Neuronal stem cell (in vitro differentiated cells): ENCODE measurements at regions not wholly inside any gene's neighbourhood (a gene's known extent, or its start where the extent isn't known, plus 50 kb on each side); places are given as distances from the start of the nearest gene placed in this dataset.

Source experiments
- DNase-seq: peaks from one replicate; pipeline ENCODE4 v3.0.0-alpha.2; 2013; ENCODE audit warnings: low spot score
- H2AFZ ChIP-seq: one replicate; pipeline ENCODE4 v1.6.1; 2013; ENCODE audit warnings: mild to moderate bottlenecking, low read length, inconsistent platforms
- H2AK5ac ChIP-seq: 2 replicates; pipeline ENCODE4 v1.6.1; 2013; ENCODE audit warnings: low read depth, mild to moderate bottlenecking, inconsistent platforms, low read length, moderate library complexity, mixed read lengths
- H2BK120ac ChIP-seq: 2 replicates; pipeline ENCODE4 v1.6.1; 2013; ENCODE audit warnings: low read depth, mild to moderate bottlenecking, inconsistent platforms, low read length, moderate library complexity, mixed read lengths
- H2BK12ac ChIP-seq: one replicate; pipeline ENCODE4 v1.6.1; 2013; ENCODE audit warnings: low read length, inconsistent platforms
- H2BK15ac ChIP-seq: 2 replicates; pipeline ENCODE4 v1.6.1; 2013; ENCODE audit warnings: mild to moderate bottlenecking, low read length, inconsistent platforms, mixed read lengths
- H2BK5ac ChIP-seq: one replicate; pipeline ENCODE4 v1.6.1; 2013; ENCODE audit warnings: inconsistent platforms, mild to moderate bottlenecking, low read length, moderate library complexity
- H3K14ac ChIP-seq: one replicate; pipeline ENCODE4 v1.6.1; 2013; ENCODE audit warnings: low read length, inconsistent platforms
- H3K18ac ChIP-seq: 2 replicates; pipeline ENCODE4 v1.6.1; 2013; ENCODE audit warnings: low read length, inconsistent platforms
- H3K23ac ChIP-seq: 2 replicates; pipeline ENCODE4 v1.6.1; 2013; ENCODE audit warnings: low read depth, mild to moderate bottlenecking, mixed read lengths, low read length, inconsistent platforms; ENCODE audit not compliant: poor library complexity
- H3K27ac ChIP-seq: replicated peaks from 3 replicates; pipeline ENCODE4 v1.5.1; 2013; ENCODE audit warnings: low read length, inconsistent platforms
- H3K27me3 ChIP-seq, 3 experiments: 2 replicates each; pipeline ENCODE4 v1.6.1; 2013; ENCODE audit warnings: low read length in 3 of 3, mild to moderate bottlenecking in 2 of 3, inconsistent platforms in 1 of 3, low read depth in 1 of 3, mixed read lengths in 1 of 3, moderate library complexity in 1 of 3; ENCODE audit not compliant: control insufficient read depth in 3 of 3, insufficient read depth in 3 of 3
- H3K36me3 ChIP-seq, 2 donors: replicated peaks in 1 of 2; 2 replicates each; pipeline ENCODE4 v1.6.1; 2013; ENCODE audit warnings: low read length in 2 of 2; ENCODE audit not compliant: control insufficient read depth in 2 of 2, insufficient read depth in 2 of 2
- H3K4ac ChIP-seq: 2 replicates; pipeline ENCODE4 v1.6.1; 2013; ENCODE audit warnings: inconsistent platforms, mild to moderate bottlenecking, low read length, moderate library complexity
- H3K4me1 ChIP-seq, 2 donors: 1 replicate in 1 of 2; 2 replicates in 1 of 2; pipeline ENCODE4 v1.6.1; 2013; ENCODE audit warnings: low read length in 2 of 2, low read depth in 1 of 2; ENCODE audit not compliant: control insufficient read depth in 2 of 2, insufficient read depth in 1 of 2
- H3K4me2 ChIP-seq: one replicate; pipeline ENCODE4 v1.6.1; 2013; ENCODE audit warnings: mild to moderate bottlenecking, low read length, inconsistent platforms; ENCODE audit not compliant: insufficient read depth, poor library complexity, severe bottlenecking
- H3K4me3 ChIP-seq, 2 donors: 2 replicates each; pipeline ENCODE4 v1.5.1; 2013; ENCODE audit warnings: low read length in 2 of 2, mild to moderate bottlenecking in 2 of 2, inconsistent platforms in 1 of 2, moderate library complexity in 1 of 2
- H3K79me1 ChIP-seq: one replicate; pipeline ENCODE4 v1.6.1; 2013; ENCODE audit warnings: low read depth, mild to moderate bottlenecking, inconsistent platforms, low read length, moderate library complexity
- H3K9ac ChIP-seq: one replicate; pipeline ENCODE4 v1.6.1; 2013; ENCODE audit warnings: mild to moderate bottlenecking, low read depth, low read length, inconsistent platforms; ENCODE audit not compliant: poor library complexity
- H3K9me3 ChIP-seq, 2 donors: replicated peaks in 1 of 2; 2 replicates each; pipeline versions ENCODE3 to v1.6.1; 2013; ENCODE audit warnings: low read length in 2 of 2, mild to moderate bottlenecking in 2 of 2, inconsistent platforms in 1 of 2, low read depth in 1 of 2, mixed read lengths in 1 of 2, moderate library complexity in 1 of 2; ENCODE audit not compliant: control insufficient read depth in 2 of 2, insufficient read depth in 1 of 2
- H4K8ac ChIP-seq: one replicate; pipeline ENCODE4 v1.6.1; 2013; ENCODE audit warnings: low read depth, mild to moderate bottlenecking, inconsistent platforms, low read length, moderate library complexity
- H4K91ac ChIP-seq: one replicate; pipeline ENCODE4 v1.6.1; 2013; ENCODE audit warnings: low read length, low read depth, mild to moderate bottlenecking, inconsistent platforms; ENCODE audit not compliant: poor library complexity
- WGBS, 2 donors: extraction: QIAGEN DNeasy Blood & Tissue Kit; methylation state at CpG; one replicate each; pipeline ENCODE4 v1.1.7; 2013; ENCODE audit warnings: missing lambda C conversion rate in 2 of 2, mixed read lengths in 1 of 2; ENCODE audit not compliant: insufficient read length in 2 of 2, insufficient replicate concordance in 1 of 2; ENCODE audit errors: extremely low coverage in 2 of 2; 5-methylcytosine and 5-hydroxymethylcytosine counted together

DNA sequence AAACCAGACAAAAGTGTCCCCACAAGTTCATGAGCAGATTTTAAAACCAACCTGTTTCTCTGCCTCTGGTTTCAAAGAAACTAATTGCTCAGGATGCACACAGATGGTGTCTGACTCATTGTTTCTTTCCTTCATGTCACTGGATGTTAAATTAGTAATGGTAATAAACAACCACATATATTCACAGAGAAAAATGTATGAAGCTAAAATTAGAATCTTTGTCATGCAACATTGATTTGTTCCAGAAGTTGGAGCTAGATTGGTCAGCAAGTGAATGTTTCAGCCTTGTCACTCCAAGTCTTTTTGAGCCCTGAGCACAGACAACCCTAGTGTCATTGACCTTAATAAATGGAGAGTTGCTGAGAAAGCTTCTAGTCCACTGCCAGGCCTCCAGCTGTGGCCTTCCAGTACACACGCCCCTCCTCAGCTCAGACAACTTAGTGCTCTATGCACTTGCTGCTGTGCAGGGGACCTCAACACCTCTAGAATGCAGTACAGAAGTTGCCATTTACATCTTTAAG is 175.9 kb downstream of the CCDC71L start:
- Histone ChIP-seq H3K4me3 (no peak overlapping the region), H3K14ac (no peak overlapping the region), H3K18ac (no peak overlapping the region), H3K4me2 (no peak overlapping the region), H3K36me3 (no peaks in the 10 kb centered on the region), H3K4ac (no peak overlapping the region), H2BK5ac (no peak overlapping the region), H2AK5ac (no peak overlapping the region), H2BK12ac (no peak overlapping the region), H2BK120ac (no peak overlapping the region), H3K9me3 (no peaks in the 10 kb centered on the region), H4K91ac (no peak overlapping the region), H3K23ac (no peak overlapping the region), H2AFZ (no peak overlapping the region), H4K8ac (no peak overlapping the region), H3K4me1 (no peaks in the 10 kb centered on the region), H2BK15ac (no peak overlapping the region), H3K27me3 (no peaks in the 10 kb centered on the region), H3K79me1 (no peaks in the 10 kb centered on the region), H3K27ac (no peak overlapping the region), H3K9ac (no peak overlapping the region)
- no peak for DNase-seq
- no CpG with 5 or more reads among the region's 1 CpG for WGBS, 2 donors

DNA sequence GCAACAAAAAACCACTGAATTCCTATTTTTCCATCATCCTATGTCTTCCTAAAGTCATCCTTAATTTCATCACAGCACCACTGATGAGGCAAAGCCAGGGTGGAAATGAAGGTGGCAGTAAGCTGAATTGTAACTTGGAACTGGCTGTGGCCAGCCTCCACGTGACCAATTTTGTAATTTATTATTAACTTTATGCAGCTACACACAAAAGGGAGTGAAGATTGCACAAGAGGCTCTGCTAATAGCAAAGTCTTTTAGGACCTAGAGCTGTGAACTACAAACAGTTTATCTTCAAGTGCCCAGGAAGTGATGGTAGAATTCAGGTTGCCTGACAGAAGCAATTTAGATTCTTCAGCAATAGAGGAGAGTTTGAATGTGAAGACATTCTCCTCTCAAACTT is 176.4 kb downstream of the CCDC71L start:
- Histone ChIP-seq H3K27me3 (no peaks in the 10 kb centered on the region), H4K8ac (no peak overlapping the region), H3K9ac (no peak overlapping the region), H3K14ac (no peak overlapping the region), H3K4me3 (no peak overlapping the region), H2BK5ac (no peak overlapping the region), H3K23ac (no peak overlapping the region), H3K79me1 (no peaks in the 10 kb centered on the region), H3K27ac (no peak overlapping the region), H2BK120ac (no peak overlapping the region), H2BK12ac (no peak overlapping the region), H2AFZ (no peak overlapping the region), H3K9me3 (no peaks in the 10 kb centered on the region), H3K4me1 (no peaks in the 10 kb centered on the region), H2BK15ac (no peak overlapping the region), H3K18ac (no peak overlapping the region), H3K36me3 (no peaks in the 10 kb centered on the region), H4K91ac (no peak overlapping the region), H3K4me2 (no peak overlapping the region), H3K4ac (no peak overlapping the region), H2AK5ac (no peak overlapping the region)
- WGBS, 2 donors: no CpG with 5 or more reads among the region's 1 CpG
- DNase-seq: no peak

- no peaks in the 10 kb centered on the region for H3K79me1 ChIP-seq
- H3K4me2 ChIP-seq: no peak overlapping the region
- H2BK5ac ChIP-seq: no peak overlapping the region
- no peak overlapping the region for H4K91ac ChIP-seq
- H3K23ac ChIP-seq: no peak overlapping the region
- no peak overlapping the region for H3K27ac ChIP-seq
- no peak overlapping the region for H3K4me3 ChIP-seq
- no peak overlapping the region for H3K18ac ChIP-seq
- no peak overlapping the region for H2AK5ac ChIP-seq
- no peaks in the 10 kb centered on the region for H3K4me1 ChIP-seq
- no peak overlapping the region for H3K4ac ChIP-seq
- no peak overlapping the region for H2AFZ ChIP-seq
- no peak overlapping the region for H2BK15ac ChIP-seq
- no peak overlapping the region for H2BK120ac ChIP-seq
- no peaks in the 10 kb centered on the region for H3K36me3 ChIP-seq
- no peak for DNase-seq
- no peak overlapping the region for H3K14ac ChIP-seq
- no peak overlapping the region for H2BK12ac ChIP-seq
- H3K9me3 ChIP-seq: no peaks in the 10 kb centered on the region
- no CpG with 5 or more reads among the region's 4 CpGs for WGBS, 2 donors
- no peak overlapping the region for H4K8ac ChIP-seq
- H3K9ac ChIP-seq: no peak overlapping the region
- no peaks in the 10 kb centered on the region for H3K27me3 ChIP-seq
These were observed 178.9 kb downstream of the CCDC71L start for GRCh38 chr7:106482091-106482490.

DNA sequence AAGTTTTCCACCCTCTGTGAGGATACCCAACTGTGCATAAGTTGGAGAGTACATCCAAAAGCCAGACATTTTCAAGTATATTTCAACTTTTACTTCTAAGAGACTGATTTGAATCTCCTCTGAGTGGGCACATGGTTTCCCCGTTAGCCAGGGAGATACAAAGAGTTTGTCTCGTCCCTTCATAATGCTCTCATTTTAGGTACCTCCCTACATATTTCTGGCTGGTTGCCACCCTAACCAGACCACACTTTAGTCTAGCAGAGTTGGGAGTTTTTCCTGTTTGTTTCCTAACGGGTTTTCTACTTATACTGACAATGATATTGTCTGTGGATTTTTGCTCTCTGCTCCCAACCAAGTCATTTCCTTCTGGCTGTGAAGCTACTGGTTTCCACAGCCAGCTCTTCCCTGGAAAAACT is 180.3 kb downstream of the CCDC71L start:
- Histone ChIP-seq H3K4ac (no peak overlapping the region), H3K9me3 (no peaks in the 10 kb centered on the region), H3K9ac (no peak overlapping the region), H3K79me1 (no peaks in the 10 kb centered on the region), H2BK120ac (no peak overlapping the region), H3K27me3 (no peaks in the 10 kb centered on the region), H3K4me2 (no peak overlapping the region), H3K18ac (no peak overlapping the region), H3K27ac (no peak overlapping the region), H2AK5ac (no peak overlapping the region), H2BK15ac (no peak overlapping the region), H2BK5ac (no peak overlapping the region), H3K14ac (no peak overlapping the region), H3K4me1 (no peaks in the 10 kb centered on the region), H4K91ac (no peak overlapping the region), H3K4me3 (no peak overlapping the region), H3K23ac (no peak overlapping the region), H2AFZ (no peak overlapping the region), H4K8ac (no peak overlapping the region), H2BK12ac (no peak overlapping the region), H3K36me3 (no peaks in the 10 kb centered on the region)
- WGBS, 2 donors: no CpG with 5 or more reads among the region's 3 CpGs
- no peak for DNase-seq
